IMR-90 (cell line): ENCODE measurements at regions not wholly inside any gene's neighbourhood (a gene's known extent, or its start where the extent isn't known, plus 50 kb on each side); places are given as distances from the start of the nearest gene placed in this dataset.

ENCODE experiments used
- ATAC-seq: fragments of 200-7000 bp; cut with Tn5 transposase; 2 replicates; pipeline ENCODE4 v1.9.1; 2020; ENCODE audit warnings: low read depth, mild to moderate bottlenecking, moderate library complexity
- BruUV-seq: library from RNA; stranded (reverse); fragments of 400-500 nt; replicated peaks from 2 replicates; lab custom pipeline; 2021; lab: Mats Ljungman, UMichigan
- CTCF ChIA-PET: fragments of 300-600 bp; formaldehyde crosslinking; extraction: SDS; loops from one replicate; lab custom pipeline; 2021; ENCODE audit warnings: antibody characterized with exemption; lab: Yijun Ruan, JAX
- POLR2A ChIA-PET: fragments of 300-600 bp; sonication (Branson Sonifier 250); formaldehyde crosslinking; loops from one replicate; lab custom pipeline; 2022; ENCODE audit warnings: antibody characterized with exemption; ENCODE audit not compliant: unreplicated experiment; lab: Charles Lee
- DNase-seq: peaks from one replicate; pipeline ENCODE4 v3.0.0; 2013
- H2AFZ ChIP-seq: replicated peaks from 2 replicates; pipeline ENCODE3; 2013; ENCODE audit warnings: low read length, mild to moderate bottlenecking; ENCODE audit not compliant: poor library complexity
- H2AK5ac ChIP-seq: 2 replicates; pipeline ENCODE4 v1.6.1; 2013; ENCODE audit warnings: low read depth, low read length, inconsistent platforms
- H2AK9ac ChIP-seq: replicated peaks from 2 replicates; pipeline ENCODE3; 2013; ENCODE audit warnings: mild to moderate bottlenecking, low read depth, low read length, moderate library complexity; ENCODE audit not compliant: poor library complexity
- H2BK120ac ChIP-seq: 2 replicates; pipeline ENCODE4 v1.6.1; 2013; ENCODE audit warnings: low read depth, low read length, inconsistent platforms
- H2BK15ac ChIP-seq: 3 replicates; pipeline ENCODE4 v1.6.1; 2013; ENCODE audit warnings: low read depth, low read length, inconsistent platforms
- H2BK20ac ChIP-seq: 2 replicates; pipeline ENCODE4 v1.6.1; 2013; ENCODE audit warnings: low read depth, mild to moderate bottlenecking, inconsistent platforms, low read length, moderate library complexity
- H2BK5ac ChIP-seq: 2 replicates; pipeline ENCODE4 v1.6.1; 2013; ENCODE audit warnings: mild to moderate bottlenecking, low read depth, low read length, inconsistent platforms; ENCODE audit not compliant: poor library complexity, severe bottlenecking
- H3K14ac ChIP-seq: replicated peaks from 2 replicates; pipeline ENCODE4 v1.6.1; 2013; ENCODE audit warnings: low read depth, low read length, inconsistent platforms
- H3K18ac ChIP-seq: 2 replicates; pipeline ENCODE4 v1.6.1; 2013; ENCODE audit warnings: low read depth, low read length, control low read depth
- H3K23ac ChIP-seq: 2 replicates; pipeline ENCODE4 v1.6.1; 2013; ENCODE audit warnings: low read depth, low read length, inconsistent platforms
- H3K27ac ChIP-seq: 2 replicates; pipeline ENCODE4 v1.5.1; 2013; ENCODE audit warnings: mild to moderate bottlenecking, control low read depth, low read length; ENCODE audit not compliant: insufficient read depth
- H3K27me3 ChIP-seq: 2 replicates; pipeline ENCODE4 v1.6.1; 2013; ENCODE audit warnings: low read length; ENCODE audit not compliant: control insufficient read depth, insufficient read depth
- H3K36me3 ChIP-seq: 2 replicates; pipeline ENCODE4 v1.6.1; 2013; ENCODE audit warnings: low read length, mixed read lengths; ENCODE audit not compliant: control insufficient read depth, insufficient read depth
- H3K4ac ChIP-seq: 2 replicates; pipeline ENCODE4 v1.6.1; 2013; ENCODE audit warnings: low read depth, low read length, inconsistent platforms
- H3K4me1 ChIP-seq: 2 replicates; pipeline ENCODE4 v1.6.1; 2013; ENCODE audit warnings: low read length, mixed read lengths; ENCODE audit not compliant: control insufficient read depth, insufficient read depth
- H3K4me2 ChIP-seq: 2 replicates; pipeline ENCODE4 v1.6.1; 2013; ENCODE audit warnings: low read depth, mild to moderate bottlenecking, control low read depth, low read length, moderate library complexity
- H3K4me3 ChIP-seq: 2 replicates; pipeline ENCODE4 v1.5.1; 2013; ENCODE audit warnings: low read depth, mild to moderate bottlenecking, control low read depth, low read length, moderate library complexity; ENCODE audit not compliant: insufficient read depth
- H3K56ac ChIP-seq: 2 replicates; pipeline ENCODE4 v1.6.1; 2013; ENCODE audit warnings: low read length, inconsistent platforms; ENCODE audit not compliant: insufficient read depth; ENCODE audit errors: extremely low read depth
- H3K79me1 ChIP-seq, 2 experiments: 2 replicates each; pipeline ENCODE4 v1.6.1; 2013; ENCODE audit warnings: low read length in 2 of 2, inconsistent platforms in 1 of 2, low read depth in 1 of 2
- H3K9ac ChIP-seq: 2 replicates; pipeline ENCODE4 v1.6.1; 2013; ENCODE audit warnings: low read depth, low read length, control low read depth
- H3K9me1 ChIP-seq: 2 replicates; pipeline ENCODE4 v1.6.1; 2013; ENCODE audit warnings: low read length, inconsistent platforms; ENCODE audit not compliant: insufficient read depth
- H3K9me3 ChIP-seq: 2 replicates; pipeline ENCODE4 v1.6.1; 2013; ENCODE audit warnings: low read length; ENCODE audit not compliant: control insufficient read depth, insufficient read depth
- H4K20me1 ChIP-seq: 2 replicates; pipeline ENCODE4 v1.6.1; 2013; ENCODE audit warnings: low read length, inconsistent platforms; ENCODE audit not compliant: insufficient read depth
- H4K5ac ChIP-seq: 2 replicates; pipeline ENCODE4 v1.6.1; 2013; ENCODE audit warnings: mild to moderate bottlenecking, low read depth, low read length, control low read depth
- H4K8ac ChIP-seq, 2 experiments: 2 replicates each; pipeline ENCODE4 v1.6.1; 2013; ENCODE audit warnings: low read depth in 2 of 2, low read length in 2 of 2, control low read depth in 1 of 2, inconsistent platforms in 1 of 2
- H4K91ac ChIP-seq: 2 replicates; pipeline ENCODE4 v1.6.1; 2013; ENCODE audit warnings: low read depth, low read length, inconsistent platforms; ENCODE audit not compliant: insufficient read depth
- CEBPB ChIP-seq: IDR thresholded peaks from 2 replicates; pipeline ENCODE4 v1.6.1; 2012; ENCODE audit warnings: low read depth, low read length, improper control_type of control experiment
- CHD1 ChIP-seq: IDR thresholded peaks from 2 replicates; pipeline ENCODE4 v1.6.1; 2012; ENCODE audit warnings: low read depth, low read length, improper control_type of control experiment
- MAFK ChIP-seq: IDR thresholded peaks from 2 replicates; pipeline ENCODE4 v1.6.1; 2012; ENCODE audit warnings: low read depth, low read length, improper control_type of control experiment
- MAZ ChIP-seq: IDR thresholded peaks from 2 replicates; pipeline ENCODE4 v1.6.1; 2012; ENCODE audit warnings: low read depth, mild to moderate bottlenecking, low read length, improper control_type of control experiment, moderate library complexity, borderline replicate concordance
- MXI1 ChIP-seq: IDR thresholded peaks from 2 replicates; pipeline ENCODE4 v1.6.1; 2012; ENCODE audit warnings: low read depth, mild to moderate bottlenecking, low read length, moderate library complexity, borderline replicate concordance
- POLR2A ChIP-seq: IDR thresholded peaks from 2 replicates; pipeline ENCODE4 v1.6.1; 2012; ENCODE audit warnings: mild to moderate bottlenecking, low read depth, low read length
- RAD21 ChIP-seq: IDR thresholded peaks from 2 replicates; pipeline ENCODE4 v1.6.1; 2012; ENCODE audit warnings: low read length, improper control_type of control experiment
- RCOR1 ChIP-seq: IDR thresholded peaks from 2 replicates; pipeline ENCODE4 v1.6.1; 2012; ENCODE audit warnings: mild to moderate bottlenecking, low read length, improper control_type of control experiment; ENCODE audit not compliant: insufficient replicate concordance
- dilution Hi-C: fragments of 300-500 bp; cut with HindIII; formaldehyde crosslinking; loops from one replicate; pipeline ENCODE4 v1.14.3; 2018; ENCODE audit warnings: low sequenced_read_pairs; ENCODE audit not compliant: unreplicated experiment
- in situ Hi-C: fragments of 300-500 bp; cut with MboI; formaldehyde crosslinking; loops from 3 replicates; pipeline ENCODE4 v1.14.3; 2019; ENCODE audit warnings: low sequenced_read_pairs, inconsistent platforms, mixed read lengths
- intact Hi-C: fragments of 100-400 bp; cut with micrococcal nuclease; formaldehyde crosslinking; loops from 2 replicates; pipeline ENCODE4 v1.10.0; 2022
- TF ChIP-seq, protein P1 (sequence below): fragments of 150-350 bp; IDR thresholded peaks from 2 replicates; pipeline ENCODE4 v1.6.1; 2016; ENCODE audit warnings: low read depth, mild to moderate bottlenecking, low read length, moderate library complexity, borderline replicate concordance
- TF ChIP-seq, protein P2 (sequence below): fragments of 150-350 bp; IDR thresholded peaks from 2 replicates; pipeline ENCODE4 v1.6.1; 2017; ENCODE audit warnings: mild to moderate bottlenecking, antibody characterized with exemption, low read length, low read depth
- TF ChIP-seq, protein P3 (sequence below): conservative IDR thresholded peaks from 2 replicates; pipeline ENCODE4 v1.5.1; 2012; ENCODE audit warnings: mild to moderate bottlenecking, low read depth, low read length, improper control_type of control experiment

DNA sequence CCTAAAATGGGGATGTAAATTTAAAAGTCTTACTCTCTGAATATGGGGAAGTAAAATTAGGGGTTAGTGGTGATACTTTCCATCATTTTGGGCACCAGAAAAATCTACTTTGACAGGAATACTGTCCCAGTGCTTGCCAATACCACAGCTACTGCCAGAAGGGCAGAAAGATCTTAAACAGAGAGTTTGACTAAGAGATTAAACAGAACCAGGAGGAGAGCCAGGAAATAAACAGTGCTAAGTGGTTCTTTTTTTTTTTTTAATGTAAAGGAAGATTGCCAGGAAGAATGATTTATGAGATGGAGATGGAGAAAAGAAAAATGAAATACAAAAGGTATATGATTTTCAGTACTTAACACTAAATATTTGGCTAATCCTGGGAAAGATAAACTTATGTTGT lies 126.8 kb downstream of the RTL3 start:
- intact Hi-C loops = no loop called here
- no peaks in the 10 kb centered on the region for H3K79me1 ChIP-seq
- no peak for TF ChIP-seq MAZ
- TF ChIP-seq CHD1 = no peak
- TF ChIP-seq, protein P1, sequence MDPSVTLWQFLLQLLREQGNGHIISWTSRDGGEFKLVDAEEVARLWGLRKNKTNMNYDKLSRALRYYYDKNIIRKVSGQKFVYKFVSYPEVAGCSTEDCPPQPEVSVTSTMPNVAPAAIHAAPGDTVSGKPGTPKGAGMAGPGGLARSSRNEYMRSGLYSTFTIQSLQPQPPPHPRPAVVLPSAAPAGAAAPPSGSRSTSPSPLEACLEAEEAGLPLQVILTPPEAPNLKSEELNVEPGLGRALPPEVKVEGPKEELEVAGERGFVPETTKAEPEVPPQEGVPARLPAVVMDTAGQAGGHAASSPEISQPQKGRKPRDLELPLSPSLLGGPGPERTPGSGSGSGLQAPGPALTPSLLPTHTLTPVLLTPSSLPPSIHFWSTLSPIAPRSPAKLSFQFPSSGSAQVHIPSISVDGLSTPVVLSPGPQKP = no peak
- TF ChIP-seq, protein P2, sequence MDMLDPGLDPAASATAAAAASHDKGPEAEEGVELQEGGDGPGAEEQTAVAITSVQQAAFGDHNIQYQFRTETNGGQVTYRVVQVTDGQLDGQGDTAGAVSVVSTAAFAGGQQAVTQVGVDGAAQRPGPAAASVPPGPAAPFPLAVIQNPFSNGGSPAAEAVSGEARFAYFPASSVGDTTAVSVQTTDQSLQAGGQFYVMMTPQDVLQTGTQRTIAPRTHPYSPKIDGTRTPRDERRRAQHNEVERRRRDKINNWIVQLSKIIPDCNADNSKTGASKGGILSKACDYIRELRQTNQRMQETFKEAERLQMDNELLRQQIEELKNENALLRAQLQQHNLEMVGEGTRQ = no peak
- no peak for TF ChIP-seq POLR2A
- TF ChIP-seq RCOR1 = no peak
- no peak for TF ChIP-seq RAD21
- TF ChIP-seq MAFK = no peak
- TF ChIP-seq MXI1 = no peak
- no peak for TF ChIP-seq CEBPB
- TF ChIP-seq, protein P3, sequence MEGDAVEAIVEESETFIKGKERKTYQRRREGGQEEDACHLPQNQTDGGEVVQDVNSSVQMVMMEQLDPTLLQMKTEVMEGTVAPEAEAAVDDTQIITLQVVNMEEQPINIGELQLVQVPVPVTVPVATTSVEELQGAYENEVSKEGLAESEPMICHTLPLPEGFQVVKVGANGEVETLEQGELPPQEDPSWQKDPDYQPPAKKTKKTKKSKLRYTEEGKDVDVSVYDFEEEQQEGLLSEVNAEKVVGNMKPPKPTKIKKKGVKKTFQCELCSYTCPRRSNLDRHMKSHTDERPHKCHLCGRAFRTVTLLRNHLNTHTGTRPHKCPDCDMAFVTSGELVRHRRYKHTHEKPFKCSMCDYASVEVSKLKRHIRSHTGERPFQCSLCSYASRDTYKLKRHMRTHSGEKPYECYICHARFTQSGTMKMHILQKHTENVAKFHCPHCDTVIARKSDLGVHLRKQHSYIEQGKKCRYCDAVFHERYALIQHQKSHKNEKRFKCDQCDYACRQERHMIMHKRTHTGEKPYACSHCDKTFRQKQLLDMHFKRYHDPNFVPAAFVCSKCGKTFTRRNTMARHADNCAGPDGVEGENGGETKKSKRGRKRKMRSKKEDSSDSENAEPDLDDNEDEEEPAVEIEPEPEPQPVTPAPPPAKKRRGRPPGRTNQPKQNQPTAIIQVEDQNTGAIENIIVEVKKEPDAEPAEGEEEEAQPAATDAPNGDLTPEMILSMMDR = no peak

More for the DNA sequence above, 126.8 kb downstream of the RTL3 start:
- ChIA-PET POLR2A (no interaction called here), CTCF (no interaction called here)
- no peak overlapping the region for H3K18ac ChIP-seq
- H3K4me2 ChIP-seq = no peak overlapping the region
- ATAC-seq = no peak
- no peaks in the 10 kb centered on the region for H3K9me3 ChIP-seq
- no peaks in the 10 kb centered on the region for H3K27me3 ChIP-seq
- no peak for DNase-seq
- H3K9me1 ChIP-seq = no peaks in the 10 kb centered on the region
- H4K20me1 ChIP-seq = no peaks in the 10 kb centered on the region
- no peak overlapping the region for H2BK20ac ChIP-seq
- no peak overlapping the region for H3K14ac ChIP-seq
- no peak overlapping the region for H3K27ac ChIP-seq
- no peaks in the 10 kb centered on the region for H3K4me1 ChIP-seq
- H3K23ac ChIP-seq = no peak overlapping the region
- H3K56ac ChIP-seq = no peak overlapping the region
- no peak overlapping the region for H3K4me3 ChIP-seq
- no peak overlapping the region for H2AFZ ChIP-seq
- H2AK5ac ChIP-seq = no peak overlapping the region
- H2BK5ac ChIP-seq = no peak overlapping the region
- no peak overlapping the region for H3K4ac ChIP-seq
- no peak overlapping the region for H4K91ac ChIP-seq
- no peak overlapping the region for H2BK15ac ChIP-seq
- H2BK120ac ChIP-seq = no peak overlapping the region
- no peak overlapping the region for H3K9ac ChIP-seq
- in situ Hi-C loops = no loop called here
- no TSS peak for BruUV-seq
- no peak overlapping the region for H4K5ac ChIP-seq
- no peaks in the 10 kb centered on the region for H3K36me3 ChIP-seq
- dilution Hi-C loops = no loop called here
- no peak overlapping the region for H2AK9ac ChIP-seq
- H4K8ac ChIP-seq = no peak overlapping the region
